ENCODE measurements at regions not wholly inside any gene's neighbourhood (a gene's known extent, or its start where the extent isn't known, plus 50 kb on each side); places are given as distances from the start of the nearest gene placed in this dataset.

GRCh38 chr5:126182971-126183695 lies 240.1 kb upstream of the GRAMD2B start:
- no peak overlapping the region for H3K4me3 Mint-ChIP-seq (ENCODE audit: low read depth)
- DNase-seq (ENCODE audit: low spot score, unreplicated experiment), result no peak
- no peaks in the 10 kb centered on the region for H3K36me3 Mint-ChIP-seq (ENCODE audit: insufficient read depth)
- H3K9me3 Mint-ChIP-seq (ENCODE audit: low read depth), result peaks cover 8% of the 10 kb centered on the region
- no peak overlapping the region for H3K27ac Mint-ChIP-seq
- H3K27me3 Mint-ChIP-seq, result no peaks in the 10 kb centered on the region
- no peaks in the 10 kb centered on the region for H3K4me1 Mint-ChIP-seq (ENCODE audit: low read depth)
- no peak for TF ChIP-seq CTCF (IDR thresholded peaks at IDR 0.05; ENCODE audit: unreplicated experiment)

DNA sequence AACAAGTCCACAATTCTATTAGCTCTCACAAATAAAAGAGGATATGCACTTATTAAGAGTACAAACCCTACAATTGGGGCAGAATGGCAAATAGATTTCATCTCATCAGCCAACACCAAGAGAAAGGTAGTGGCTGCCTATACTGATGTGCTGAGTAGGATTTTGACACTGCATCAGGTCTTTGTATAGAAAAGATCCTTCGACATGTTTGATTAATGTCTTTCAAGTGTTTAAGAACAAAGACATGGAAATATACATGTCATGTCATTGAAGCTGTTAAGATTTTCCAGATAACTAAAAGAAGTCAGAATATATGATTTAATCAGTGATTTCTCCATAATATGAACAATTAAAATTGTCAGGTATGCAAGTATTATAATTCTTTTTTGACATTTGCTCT lies 238.7 kb upstream of the GRAMD2B start:
- Mint-ChIP-seq H3K27me3 (no peaks in the 10 kb centered on the region), H3K27ac (no peak overlapping the region), H3K9me3 (ENCODE audit: low read depth) (peaks cover 8% of the 10 kb centered on the region), H3K4me1 (ENCODE audit: low read depth) (no peaks in the 10 kb centered on the region), H3K36me3 (ENCODE audit: insufficient read depth) (no peaks in the 10 kb centered on the region), H3K4me3 (ENCODE audit: low read depth) (no peak overlapping the region)
- DNase-seq (ENCODE audit: low spot score, unreplicated experiment), result no peak
- no peak for TF ChIP-seq CTCF (IDR thresholded peaks at IDR 0.05; ENCODE audit: unreplicated experiment)

- Mint-ChIP-seq H3K4me3 (ENCODE audit: low read depth) (no peak overlapping the region), H3K36me3 (ENCODE audit: insufficient read depth) (no peaks in the 10 kb centered on the region), H3K4me1 (ENCODE audit: low read depth) (no peaks in the 10 kb centered on the region), H3K27ac (no peak overlapping the region), H3K27me3 (no peaks in the 10 kb centered on the region), H3K9me3 (ENCODE audit: low read depth) (peaks cover 8% of the 10 kb centered on the region)
- TF ChIP-seq CTCF (IDR thresholded peaks at IDR 0.05; ENCODE audit: unreplicated experiment), result no peak
- DNase-seq (ENCODE audit: low spot score, unreplicated experiment), result no peak
Measured at GRCh38 chr5:126186210-126186609, 237.0 kb upstream of the GRAMD2B start.

GRCh38 chr5:126188804-126189203 lies 234.4 kb upstream of the GRAMD2B start:
- no peaks in the 10 kb centered on the region for H3K27me3 Mint-ChIP-seq
- no peak overlapping the region for H3K27ac Mint-ChIP-seq
- TF ChIP-seq CTCF (IDR thresholded peaks at IDR 0.05; ENCODE audit: unreplicated experiment), result no peak
- no peaks in the 10 kb centered on the region for H3K4me1 Mint-ChIP-seq (ENCODE audit: low read depth)
- no peak overlapping the region for H3K4me3 Mint-ChIP-seq (ENCODE audit: low read depth)
- peaks cover 8% of the 10 kb centered on the region for H3K9me3 Mint-ChIP-seq (ENCODE audit: low read depth)
- DNase-seq (ENCODE audit: low spot score, unreplicated experiment), result no peak
- no peaks in the 10 kb centered on the region for H3K36me3 Mint-ChIP-seq (ENCODE audit: insufficient read depth)

DNA sequence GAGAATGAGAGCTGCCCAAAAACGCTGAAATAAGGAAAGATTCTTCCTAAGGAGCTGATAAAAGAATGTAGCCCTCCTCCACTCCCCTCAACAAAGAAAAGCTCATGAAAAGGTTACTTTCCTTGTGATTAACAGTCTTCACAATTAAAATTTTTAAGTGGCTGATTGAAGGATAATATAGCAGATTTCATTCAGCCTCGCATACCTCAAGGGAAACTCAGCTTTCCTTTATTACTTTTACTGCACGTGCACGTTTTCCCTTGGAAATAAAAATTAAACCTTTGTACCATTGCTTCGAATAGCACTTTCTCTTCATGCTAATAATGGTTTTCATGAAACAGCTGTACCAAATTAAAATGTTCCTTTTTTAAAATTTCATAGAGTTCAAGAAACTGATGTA lies 234.0 kb upstream of the GRAMD2B start:
- TF ChIP-seq CTCF (IDR thresholded peaks at IDR 0.05; ENCODE audit: unreplicated experiment), result no peak
- H3K4me3 Mint-ChIP-seq (ENCODE audit: low read depth), result no peak overlapping the region
- H3K27ac Mint-ChIP-seq, result no peak overlapping the region
- no peak for DNase-seq (ENCODE audit: low spot score, unreplicated experiment)
- no peaks in the 10 kb centered on the region for H3K36me3 Mint-ChIP-seq (ENCODE audit: insufficient read depth)
- H3K4me1 Mint-ChIP-seq (ENCODE audit: low read depth), result no peaks in the 10 kb centered on the region
- H3K9me3 Mint-ChIP-seq (ENCODE audit: low read depth), result peaks cover 8% of the 10 kb centered on the region
- H3K27me3 Mint-ChIP-seq, result no peaks in the 10 kb centered on the region
